Neuronal stem cell (in vitro differentiated cells): ENCODE measurements at regions not wholly inside any gene's neighbourhood (a gene's known extent, or its start where the extent isn't known, plus 50 kb on each side); places are given as distances from the start of the nearest gene placed in this dataset.

Source experiments
- DNase-seq: peaks from one replicate; pipeline ENCODE4 v3.0.0-alpha.2; 2013; ENCODE audit warnings: low spot score
- H2AFZ ChIP-seq: one replicate; pipeline ENCODE4 v1.6.1; 2013; ENCODE audit warnings: mild to moderate bottlenecking, low read length, inconsistent platforms
- H2AK5ac ChIP-seq: 2 replicates; pipeline ENCODE4 v1.6.1; 2013; ENCODE audit warnings: low read depth, mild to moderate bottlenecking, inconsistent platforms, low read length, moderate library complexity, mixed read lengths
- H2BK120ac ChIP-seq: 2 replicates; pipeline ENCODE4 v1.6.1; 2013; ENCODE audit warnings: low read depth, mild to moderate bottlenecking, inconsistent platforms, low read length, moderate library complexity, mixed read lengths
- H2BK12ac ChIP-seq: one replicate; pipeline ENCODE4 v1.6.1; 2013; ENCODE audit warnings: low read length, inconsistent platforms
- H2BK15ac ChIP-seq: 2 replicates; pipeline ENCODE4 v1.6.1; 2013; ENCODE audit warnings: mild to moderate bottlenecking, low read length, inconsistent platforms, mixed read lengths
- H2BK5ac ChIP-seq: one replicate; pipeline ENCODE4 v1.6.1; 2013; ENCODE audit warnings: inconsistent platforms, mild to moderate bottlenecking, low read length, moderate library complexity
- H3K14ac ChIP-seq: one replicate; pipeline ENCODE4 v1.6.1; 2013; ENCODE audit warnings: low read length, inconsistent platforms
- H3K18ac ChIP-seq: 2 replicates; pipeline ENCODE4 v1.6.1; 2013; ENCODE audit warnings: low read length, inconsistent platforms
- H3K23ac ChIP-seq: 2 replicates; pipeline ENCODE4 v1.6.1; 2013; ENCODE audit warnings: low read depth, mild to moderate bottlenecking, mixed read lengths, low read length, inconsistent platforms; ENCODE audit not compliant: poor library complexity
- H3K27ac ChIP-seq: replicated peaks from 3 replicates; pipeline ENCODE4 v1.5.1; 2013; ENCODE audit warnings: low read length, inconsistent platforms
- H3K27me3 ChIP-seq, 3 experiments: 2 replicates each; pipeline ENCODE4 v1.6.1; 2013; ENCODE audit warnings: low read length in 3 of 3, mild to moderate bottlenecking in 2 of 3, inconsistent platforms in 1 of 3, low read depth in 1 of 3, mixed read lengths in 1 of 3, moderate library complexity in 1 of 3; ENCODE audit not compliant: control insufficient read depth in 3 of 3, insufficient read depth in 3 of 3
- H3K36me3 ChIP-seq, 2 donors: replicated peaks in 1 of 2; 2 replicates each; pipeline ENCODE4 v1.6.1; 2013; ENCODE audit warnings: low read length in 2 of 2; ENCODE audit not compliant: control insufficient read depth in 2 of 2, insufficient read depth in 2 of 2
- H3K4ac ChIP-seq: 2 replicates; pipeline ENCODE4 v1.6.1; 2013; ENCODE audit warnings: inconsistent platforms, mild to moderate bottlenecking, low read length, moderate library complexity
- H3K4me1 ChIP-seq, 2 donors: 1 replicate in 1 of 2; 2 replicates in 1 of 2; pipeline ENCODE4 v1.6.1; 2013; ENCODE audit warnings: low read length in 2 of 2, low read depth in 1 of 2; ENCODE audit not compliant: control insufficient read depth in 2 of 2, insufficient read depth in 1 of 2
- H3K4me2 ChIP-seq: one replicate; pipeline ENCODE4 v1.6.1; 2013; ENCODE audit warnings: mild to moderate bottlenecking, low read length, inconsistent platforms; ENCODE audit not compliant: insufficient read depth, poor library complexity, severe bottlenecking
- H3K4me3 ChIP-seq, 2 donors: 2 replicates each; pipeline ENCODE4 v1.5.1; 2013; ENCODE audit warnings: low read length in 2 of 2, mild to moderate bottlenecking in 2 of 2, inconsistent platforms in 1 of 2, moderate library complexity in 1 of 2
- H3K79me1 ChIP-seq: one replicate; pipeline ENCODE4 v1.6.1; 2013; ENCODE audit warnings: low read depth, mild to moderate bottlenecking, inconsistent platforms, low read length, moderate library complexity
- H3K9ac ChIP-seq: one replicate; pipeline ENCODE4 v1.6.1; 2013; ENCODE audit warnings: mild to moderate bottlenecking, low read depth, low read length, inconsistent platforms; ENCODE audit not compliant: poor library complexity
- H3K9me3 ChIP-seq, 2 donors: replicated peaks in 1 of 2; 2 replicates each; pipeline versions ENCODE3 to v1.6.1; 2013; ENCODE audit warnings: low read length in 2 of 2, mild to moderate bottlenecking in 2 of 2, inconsistent platforms in 1 of 2, low read depth in 1 of 2, mixed read lengths in 1 of 2, moderate library complexity in 1 of 2; ENCODE audit not compliant: control insufficient read depth in 2 of 2, insufficient read depth in 1 of 2
- H4K8ac ChIP-seq: one replicate; pipeline ENCODE4 v1.6.1; 2013; ENCODE audit warnings: low read depth, mild to moderate bottlenecking, inconsistent platforms, low read length, moderate library complexity
- H4K91ac ChIP-seq: one replicate; pipeline ENCODE4 v1.6.1; 2013; ENCODE audit warnings: low read length, low read depth, mild to moderate bottlenecking, inconsistent platforms; ENCODE audit not compliant: poor library complexity
- WGBS, 2 donors: extraction: QIAGEN DNeasy Blood & Tissue Kit; methylation state at CpG; one replicate each; pipeline ENCODE4 v1.1.7; 2013; ENCODE audit warnings: missing lambda C conversion rate in 2 of 2, mixed read lengths in 1 of 2; ENCODE audit not compliant: insufficient read length in 2 of 2, insufficient replicate concordance in 1 of 2; ENCODE audit errors: extremely low coverage in 2 of 2; 5-methylcytosine and 5-hydroxymethylcytosine counted together

DNA sequence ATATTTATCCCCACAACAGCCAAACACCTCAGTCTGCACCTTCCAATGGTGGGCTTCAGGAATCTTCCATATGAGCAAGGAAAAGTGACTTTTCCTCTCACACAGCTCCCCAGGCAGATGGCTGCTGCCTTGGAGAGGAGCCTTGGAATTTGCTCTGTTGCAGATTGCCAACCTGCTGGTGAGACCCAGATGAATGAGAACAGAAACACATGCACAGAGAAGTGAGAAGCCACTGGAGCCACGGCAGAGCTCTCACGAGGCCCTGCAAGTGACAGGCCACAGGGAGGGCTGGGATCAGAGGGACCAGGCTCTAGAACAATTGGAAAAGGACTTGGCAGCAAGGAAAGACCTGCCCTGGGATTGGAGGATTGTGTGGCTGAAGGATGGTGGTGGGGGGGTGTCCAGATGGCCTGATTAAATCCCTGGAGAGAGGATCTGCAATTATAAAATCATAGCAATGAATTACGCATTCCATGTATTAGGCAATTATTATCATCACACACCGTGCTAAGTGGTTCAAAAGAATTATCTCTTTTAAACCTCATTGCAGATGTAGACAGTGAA lies 84.9 kb upstream of the PWP1 start:
- Histone ChIP-seq H2AFZ (no peak overlapping the region), H3K36me3 (no peaks in the 10 kb centered on the region), H2AK5ac (no peak overlapping the region), H3K18ac (no peak overlapping the region), H3K9ac (no peak overlapping the region), H2BK15ac (no peak overlapping the region), H2BK5ac (no peak overlapping the region), H3K9me3 (no peaks in the 10 kb centered on the region), H3K4me3 (no peak overlapping the region), H3K79me1 (no peaks in the 10 kb centered on the region), H3K4me2 (no peak overlapping the region), H2BK12ac (no peak overlapping the region), H4K8ac (no peak overlapping the region), H4K91ac (peak overlapping the region; percentile 14), H3K14ac (peak overlapping the region; percentile 32), H3K4ac (no peak overlapping the region), H3K4me1 (no peaks in the 10 kb centered on the region), H3K27me3 (no peaks in the 10 kb centered on the region), H2BK120ac (no peak overlapping the region), H3K27ac (no peak overlapping the region), H3K23ac (no peak overlapping the region)
- WGBS, 2 donors = no CpG with 5 or more reads among the region's 4 CpGs
- no peak for DNase-seq

DNA sequence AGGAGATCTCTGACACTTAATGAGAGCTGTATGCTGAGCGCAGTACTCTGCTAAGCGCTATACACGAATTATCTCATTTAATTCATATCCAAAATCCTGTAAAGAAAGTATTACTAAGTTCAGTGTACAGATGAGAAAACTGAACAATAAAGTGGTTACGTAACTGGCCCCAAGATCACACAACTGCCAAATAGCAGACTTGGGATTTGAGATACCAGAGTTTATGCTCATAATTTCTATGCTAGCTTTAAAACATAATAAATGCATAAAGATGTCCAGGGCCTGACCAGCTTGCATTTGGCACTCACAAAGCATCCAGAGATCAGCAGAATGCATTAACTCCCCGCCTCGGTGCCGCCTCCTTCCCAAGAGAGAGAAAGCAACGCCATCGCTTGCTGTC lies 83.2 kb upstream of the PWP1 start:
- H3K27me3 ChIP-seq = no peaks in the 10 kb centered on the region
- H2BK5ac ChIP-seq = no peak overlapping the region
- H4K8ac ChIP-seq = no peak overlapping the region
- H4K91ac ChIP-seq = no peak overlapping the region
- H3K4me2 ChIP-seq = no peak overlapping the region
- H3K27ac ChIP-seq = no peak overlapping the region
- H3K14ac ChIP-seq = no peak overlapping the region
- no peaks in the 10 kb centered on the region for H3K36me3 ChIP-seq
- H2AFZ ChIP-seq = no peak overlapping the region
- no peak overlapping the region for H3K9ac ChIP-seq
- no CpG with 5 or more reads among the region's 9 CpGs for WGBS, 2 donors
- no peak overlapping the region for H2BK12ac ChIP-seq
- no peak overlapping the region for H2BK120ac ChIP-seq
- no peak overlapping the region for H3K4me3 ChIP-seq
- H3K4me1 ChIP-seq = peaks cover 0 to 1% of the 10 kb centered on the region in 2 donors
- H3K4ac ChIP-seq = no peak overlapping the region
- DNase-seq = no peak
- H3K79me1 ChIP-seq = no peaks in the 10 kb centered on the region
- H2BK15ac ChIP-seq = no peak overlapping the region
- no peak overlapping the region for H2AK5ac ChIP-seq
- H3K18ac ChIP-seq = no peak overlapping the region
- no peaks in the 10 kb centered on the region for H3K9me3 ChIP-seq
- H3K23ac ChIP-seq = no peak overlapping the region

DNA sequence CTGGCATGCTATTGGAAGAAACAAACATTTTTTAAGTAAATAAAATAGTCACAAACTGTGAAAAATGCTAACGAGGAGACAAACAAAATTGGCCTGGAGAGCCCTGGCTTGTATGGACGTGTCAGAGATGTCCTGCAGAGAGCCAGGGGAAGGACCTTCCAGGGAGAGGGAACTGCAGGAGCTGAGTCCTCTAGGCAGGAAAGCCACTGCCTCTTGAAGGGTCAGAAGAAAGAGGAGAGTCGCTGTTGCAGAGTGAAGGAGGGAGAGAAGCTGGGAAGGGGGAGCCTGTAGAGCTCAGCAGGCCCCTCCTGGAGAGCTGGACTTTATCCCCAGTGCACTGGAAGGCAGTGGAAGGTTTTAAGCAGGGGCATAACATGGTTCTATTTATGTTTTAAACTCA lies 80.3 kb upstream of the PWP1 start:
- H3K79me1 ChIP-seq = no peaks in the 10 kb centered on the region
- no peak overlapping the region for H4K8ac ChIP-seq
- H3K4me2 ChIP-seq = no peak overlapping the region
- no peaks in the 10 kb centered on the region for H3K9me3 ChIP-seq
- H3K27me3 ChIP-seq = no peaks in the 10 kb centered on the region
- H2AFZ ChIP-seq = no peak overlapping the region
- H2AK5ac ChIP-seq = no peak overlapping the region
- no CpG with 5 or more reads among the region's 3 CpGs for whole genome bisulfite sequencing, 2 donors
- H3K18ac ChIP-seq = no peak overlapping the region
- no peak overlapping the region for H3K27ac ChIP-seq
- no peak overlapping the region for H3K4me3 ChIP-seq
- H2BK120ac ChIP-seq = no peak overlapping the region
- no peak overlapping the region for H2BK12ac ChIP-seq
- no peak overlapping the region for H4K91ac ChIP-seq
- peaks cover 4 to 5% of the 10 kb centered on the region in 2 donors for H3K4me1 ChIP-seq
- H3K36me3 ChIP-seq = no peaks in the 10 kb centered on the region
- no peak overlapping the region for H3K23ac ChIP-seq
- no peak overlapping the region for H2BK15ac ChIP-seq
- DNase-seq = no peak
- no peak overlapping the region for H3K4ac ChIP-seq
- H3K9ac ChIP-seq = no peak overlapping the region
- H2BK5ac ChIP-seq = no peak overlapping the region
- no peak overlapping the region for H3K14ac ChIP-seq

DNA sequence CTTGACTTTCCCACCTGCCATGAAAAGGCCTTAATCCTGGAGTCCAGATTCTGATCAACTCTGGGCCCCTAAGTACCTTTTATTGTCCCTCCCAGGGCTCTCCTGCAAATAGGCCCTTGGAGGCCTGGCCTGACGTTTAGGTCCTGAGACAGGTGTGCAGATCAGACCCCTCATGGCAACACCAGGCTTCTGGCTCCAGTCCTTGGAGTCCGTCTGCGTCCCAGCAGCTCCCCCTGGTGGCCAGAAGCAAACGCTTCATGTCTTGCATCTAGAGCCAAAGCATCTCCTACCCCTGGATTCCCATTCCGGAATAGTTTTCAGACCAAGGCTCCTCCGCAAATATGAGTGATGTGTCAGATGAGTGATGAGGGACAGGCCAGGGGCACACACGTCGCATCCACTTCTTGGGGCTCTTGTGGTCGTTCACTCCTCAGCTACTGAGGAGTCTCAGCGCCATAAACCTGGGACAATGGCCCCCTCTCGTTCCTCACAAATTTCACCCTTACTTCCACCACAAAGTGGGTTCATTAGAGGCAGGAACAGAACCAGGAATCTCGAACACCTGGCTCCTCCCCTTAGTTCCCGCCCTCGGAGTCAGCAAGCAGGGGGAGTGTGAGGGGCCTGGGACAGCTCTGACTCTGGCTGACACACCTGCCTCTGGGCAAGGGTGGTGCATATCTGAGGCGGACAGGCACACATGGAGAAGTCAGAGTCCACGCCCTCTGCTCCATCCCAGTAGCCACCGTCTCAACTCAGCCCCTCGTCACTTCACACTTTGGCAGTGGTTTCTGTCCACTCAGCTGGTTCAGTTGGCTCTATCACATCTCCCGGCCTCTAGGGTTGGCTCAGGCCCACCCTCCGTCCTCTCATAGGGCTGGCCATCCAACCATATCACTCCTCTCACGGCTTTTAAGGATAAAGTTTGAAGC lies 77.9 kb upstream of the PWP1 start:
- H4K8ac ChIP-seq = no peak overlapping the region
- H2BK120ac ChIP-seq = no peak overlapping the region
- H3K18ac ChIP-seq = no peak overlapping the region
- H4K91ac ChIP-seq = no peak overlapping the region
- H2BK12ac ChIP-seq = peak overlapping the region; percentile 75
- H2BK15ac ChIP-seq = peak overlapping the region; percentile 82
- H3K4ac ChIP-seq = no peak overlapping the region
- WGBS, 2 donors = no CpG with 5 or more reads among the region's 21 CpGs
- no peak overlapping the region for H3K9ac ChIP-seq
- DNase-seq = peak; percentile 82
- no peak overlapping the region for H3K27ac ChIP-seq
- no peak overlapping the region for H2BK5ac ChIP-seq
- peaks cover 4 to 8% of the 10 kb centered on the region in 2 donors for H3K4me1 ChIP-seq
- peak overlapping the region; percentile 30 for H2AFZ ChIP-seq
- H2AK5ac ChIP-seq = peak overlapping the region; percentile 39
- no peak overlapping the region for H3K14ac ChIP-seq
- H3K36me3 ChIP-seq = no peaks in the 10 kb centered on the region
- no peaks in the 10 kb centered on the region for H3K27me3 ChIP-seq
- no peaks in the 10 kb centered on the region for H3K9me3 ChIP-seq
- peak overlapping the region; percentile 13 for H3K4me2 ChIP-seq
- H3K79me1 ChIP-seq = no peaks in the 10 kb centered on the region
- H3K4me3 ChIP-seq = no peak overlapping the region
- H3K23ac ChIP-seq = no peak overlapping the region
